GM23338 (cell line): ENCODE measurements at regions not wholly inside any gene's neighbourhood (a gene's known extent, or its start where the extent isn't known, plus 50 kb on each side); places are given as distances from the start of the nearest gene placed in this dataset.
A peak's percentile ranks its signal among the peaks of the same experiment; 100 is the strongest.

Source experiments
- ATAC-seq: fragments of 200-7000 bp; cut with Tn5 transposase; 3 replicates; pipeline ENCODE4 v1.9.1; 2020
- DNase-seq: peaks from one replicate; pipeline ENCODE4 v3.0.0-alpha.2; 2015; ENCODE audit warnings: low spot score
- H2AFZ ChIP-seq: fragments of 200-600 bp; sonication (generic); 2 replicates; pipeline ENCODE4 v1.8.0; 2016; ENCODE audit warnings: antibody characterized with exemption, mild to moderate bottlenecking, moderate library complexity
- H3F3A ChIP-seq: fragments of 200-600 bp; sonication (generic); replicated peaks from 2 replicates; pipeline ENCODE4 v1.8.0; 2017; ENCODE audit warnings: antibody characterized with exemption, mixed run types, low read depth
- H3K27ac ChIP-seq: fragments of 200-600 bp; sonication (generic); 2 replicates; pipeline ENCODE4 v1.6.1; 2016; ENCODE audit warnings: low read depth
- H3K27me3 ChIP-seq: fragments of 200-600 bp; sonication (generic); 2 replicates; pipeline ENCODE4 v1.8.0; 2016; ENCODE audit warnings: mild to moderate bottlenecking, mixed run types, moderate library complexity; ENCODE audit not compliant: insufficient read depth
- H3K36me3 ChIP-seq: fragments of 200-600 bp; sonication (generic); 2 replicates; pipeline ENCODE4 v1.8.0; 2016; ENCODE audit warnings: mild to moderate bottlenecking; ENCODE audit not compliant: insufficient read depth
- H3K4me1 ChIP-seq: fragments of 200-600 bp; sonication (generic); 2 replicates; pipeline ENCODE4 v1.8.0; 2016; ENCODE audit warnings: mild to moderate bottlenecking, moderate library complexity; ENCODE audit not compliant: insufficient read depth
- H3K4me2 ChIP-seq: fragments of 200-600 bp; sonication (generic); 2 replicates; pipeline ENCODE4 v1.7.1; 2017; ENCODE audit warnings: mixed run types
- H3K4me3 ChIP-seq: fragments of 200-600 bp; sonication (generic); 2 replicates; pipeline ENCODE4 v1.6.1; 2016; ENCODE audit warnings: mixed run types
- H3K79me2 ChIP-seq: fragments of 200-600 bp; sonication (generic); replicated peaks from 2 replicates; pipeline ENCODE4 v1.8.0; 2017; ENCODE audit warnings: mild to moderate bottlenecking; ENCODE audit not compliant: insufficient read depth
- H3K9me2 ChIP-seq: fragments of 200-600 bp; sonication (generic); 2 replicates; pipeline ENCODE4 v1.8.0; 2017; ENCODE audit not compliant: insufficient read depth
- H4K20me1 ChIP-seq: fragments of 200-600 bp; sonication (generic); replicated peaks from 2 replicates; pipeline ENCODE4 v1.8.0; 2017; ENCODE audit warnings: mild to moderate bottlenecking; ENCODE audit not compliant: insufficient read depth
- H3K27ac Mint-ChIP-seq: 2 replicates; pipeline ENCODE4 v1.8.0; 2020; ENCODE audit warnings: inconsistent platforms, mild to moderate bottlenecking, moderate library complexity, mixed read lengths
- H3K27me3 Mint-ChIP-seq: 3 replicates; pipeline ENCODE4 v1.8.0; 2022; ENCODE audit warnings: low read depth, mild to moderate bottlenecking, moderate library complexity, mixed read lengths, inconsistent platforms; ENCODE audit not compliant: insufficient read depth, poor library complexity
- H3K36me3 Mint-ChIP-seq: 3 replicates; pipeline ENCODE4 v1.8.0; 2021; ENCODE audit warnings: low read depth, mild to moderate bottlenecking, inconsistent platforms, moderate library complexity, mixed read lengths
- H3K4me1 Mint-ChIP-seq: 3 replicates; pipeline ENCODE4 v1.8.0; 2020; ENCODE audit warnings: mild to moderate bottlenecking, inconsistent platforms, mixed read lengths
- H3K4me3 Mint-ChIP-seq: 3 replicates; pipeline ENCODE4 v1.8.0; 2021; ENCODE audit warnings: moderate library complexity, mild to moderate bottlenecking, inconsistent platforms, mixed read lengths
- H3K9me3 Mint-ChIP-seq: 3 replicates; pipeline ENCODE4 v1.8.0; 2020; ENCODE audit warnings: moderate library complexity, mild to moderate bottlenecking, inconsistent platforms, mixed read lengths
- EZH2 ChIP-seq: fragments of 200-600 bp; sonication (generic); IDR thresholded peaks from one replicate; pipeline ENCODE4 v1.8.0; 2017; ENCODE audit warnings: antibody characterized with exemption, mild to moderate bottlenecking, low read depth; ENCODE audit not compliant: unreplicated experiment
- EZH2phosphoT487 ChIP-seq: fragments of 200-600 bp; sonication (generic); IDR thresholded peaks from one replicate; pipeline ENCODE4 v1.8.1; 2018; ENCODE audit warnings: antibody characterized with exemption; ENCODE audit not compliant: unreplicated experiment
- JUNB ChIP-seq: IDR thresholded peaks from one replicate; pipeline ENCODE4 v1.6.1; 2016; ENCODE audit warnings: antibody characterized with exemption; ENCODE audit not compliant: unreplicated experiment
- NANOG ChIP-seq: IDR thresholded peaks from 2 replicates; pipeline ENCODE4 v1.6.1; 2016; ENCODE audit warnings: antibody characterized with exemption, borderline replicate concordance
- POLR2AphosphoS5 ChIP-seq: IDR thresholded peaks from 2 replicates; pipeline ENCODE4 v1.6.1; 2016; ENCODE audit warnings: antibody characterized with exemption, low read depth
- STAT1 ChIP-seq: IDR thresholded peaks from one replicate; pipeline ENCODE4 v1.6.1; 2016; ENCODE audit warnings: antibody characterized with exemption; ENCODE audit not compliant: unreplicated experiment
- ZNF114 ChIP-seq: fragments of 250-450 bp; sonication (Bioruptor Pico); IDR thresholded peaks from 2 replicates; pipeline ENCODE4 v1.5.0; 2020; ENCODE audit warnings: mild to moderate bottlenecking, moderate library complexity
- ZNF331 ChIP-seq: fragments of 250-450 bp; sonication (Bioruptor Pico); IDR thresholded peaks from 2 replicates; pipeline ENCODE4 v1.5.0; 2020; ENCODE audit warnings: low read depth, mild to moderate bottlenecking, moderate library complexity
- TF ChIP-seq, protein P1 (sequence below): IDR thresholded peaks from 2 replicates; pipeline ENCODE4 v1.6.1; 2016; ENCODE audit warnings: antibody characterized with exemption
- TF ChIP-seq, protein P2 (sequence below), 2 experiments: fragments of 200-600 bp in 1 of 2; sonication (generic) in 1 of 2; conservative IDR thresholded peaks; 2 replicates each; pipeline versions ENCODE4 v1.5.1 to v1.6.1; 2016 to 2017; ENCODE audit warnings: antibody characterized with exemption in 2 of 2, low read depth in 2 of 2, mild to moderate bottlenecking in 2 of 2, moderate library complexity in 1 of 2
- TF ChIP-seq, protein P3 (sequence below): IDR thresholded peaks from one replicate; pipeline ENCODE4 v1.6.1; 2018; ENCODE audit warnings: antibody characterized with exemption; ENCODE audit not compliant: unreplicated experiment

DNA sequence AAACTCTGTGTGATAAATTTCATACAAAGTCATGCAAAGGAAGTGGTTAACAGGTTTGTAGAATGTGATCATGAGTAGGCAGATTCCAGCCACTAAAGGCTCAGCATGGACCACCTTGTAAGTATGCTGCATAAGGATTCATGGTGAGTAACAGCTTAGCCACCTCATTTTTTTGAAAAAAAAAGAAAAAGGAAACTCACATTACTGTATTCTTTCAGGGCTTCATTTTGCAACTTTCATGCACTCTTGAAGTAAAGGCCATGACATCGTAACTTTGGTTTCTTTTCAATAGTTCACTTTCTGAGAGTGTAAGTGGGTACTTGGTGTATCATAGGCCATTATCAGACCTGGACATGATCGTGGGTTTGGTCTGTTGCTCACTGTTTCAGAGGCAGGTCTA is 175.1 kb downstream of the PCSK1 start (continued):
- no peak for TF ChIP-seq EZH2

DNA sequence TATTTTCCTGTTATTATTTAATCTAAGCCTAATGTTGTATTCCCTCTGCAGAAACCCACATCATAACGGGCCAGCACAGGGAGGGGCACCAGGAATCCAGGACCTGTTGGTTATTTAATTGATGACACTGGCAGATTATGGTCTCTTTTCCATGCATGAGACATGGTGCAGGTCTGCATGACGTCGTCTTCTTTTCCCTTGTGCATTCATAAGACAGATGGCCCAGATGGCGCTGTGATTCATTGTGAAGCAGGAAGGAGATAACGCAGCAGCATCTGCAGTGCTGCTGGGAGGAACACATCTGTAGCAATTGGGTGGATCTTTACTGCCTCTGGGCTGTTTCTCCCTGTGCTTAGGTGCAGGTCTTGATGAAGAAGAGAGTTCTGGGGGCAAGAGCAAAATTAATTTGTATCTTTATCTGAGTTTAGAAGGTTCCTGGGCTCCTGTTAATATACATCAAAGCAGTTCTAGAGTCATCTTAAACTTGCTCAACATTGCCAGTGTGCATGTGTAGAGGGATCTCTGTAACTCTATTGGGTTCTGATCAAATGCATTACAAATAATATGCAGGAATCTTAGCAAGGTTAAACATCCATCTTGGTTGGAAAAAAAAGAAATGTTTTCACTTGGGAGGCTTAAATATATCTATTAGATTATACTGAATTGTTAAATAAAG is 176.1 kb downstream of the PCSK1 start:
- Histone ChIP-seq H3K4me2 (no peak overlapping the region), H3K27ac (no peak overlapping the region), H4K20me1 (no peaks in the 10 kb centered on the region), H2AFZ (0 out of 2 replicates have a peak overlapping the region, but pooled peaks have one; percentile 26), H3K36me3 (no peaks in the 10 kb centered on the region), H3K4me1 (no peaks in the 10 kb centered on the region), H3K9me2 (peaks cover 7% of the 10 kb centered on the region; the same call in 1 of the 2 replicates), H3F3A (no peaks in the 10 kb centered on the region), H3K79me2 (no peaks in the 10 kb centered on the region), H3K27me3 (no peaks in the 10 kb centered on the region), H3K4me3 (no peak overlapping the region)
- DNase-seq (peak; percentile 18), ATAC-seq (no peak)
- TF ChIP-seq, protein P1, sequence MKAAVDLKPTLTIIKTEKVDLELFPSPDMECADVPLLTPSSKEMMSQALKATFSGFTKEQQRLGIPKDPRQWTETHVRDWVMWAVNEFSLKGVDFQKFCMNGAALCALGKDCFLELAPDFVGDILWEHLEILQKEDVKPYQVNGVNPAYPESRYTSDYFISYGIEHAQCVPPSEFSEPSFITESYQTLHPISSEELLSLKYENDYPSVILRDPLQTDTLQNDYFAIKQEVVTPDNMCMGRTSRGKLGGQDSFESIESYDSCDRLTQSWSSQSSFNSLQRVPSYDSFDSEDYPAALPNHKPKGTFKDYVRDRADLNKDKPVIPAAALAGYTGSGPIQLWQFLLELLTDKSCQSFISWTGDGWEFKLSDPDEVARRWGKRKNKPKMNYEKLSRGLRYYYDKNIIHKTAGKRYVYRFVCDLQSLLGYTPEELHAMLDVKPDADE: no peak
- TF ChIP-seq JUNB (no peak), EZH2phosphoT487 (no peak)
- TF ChIP-seq, protein P2, sequence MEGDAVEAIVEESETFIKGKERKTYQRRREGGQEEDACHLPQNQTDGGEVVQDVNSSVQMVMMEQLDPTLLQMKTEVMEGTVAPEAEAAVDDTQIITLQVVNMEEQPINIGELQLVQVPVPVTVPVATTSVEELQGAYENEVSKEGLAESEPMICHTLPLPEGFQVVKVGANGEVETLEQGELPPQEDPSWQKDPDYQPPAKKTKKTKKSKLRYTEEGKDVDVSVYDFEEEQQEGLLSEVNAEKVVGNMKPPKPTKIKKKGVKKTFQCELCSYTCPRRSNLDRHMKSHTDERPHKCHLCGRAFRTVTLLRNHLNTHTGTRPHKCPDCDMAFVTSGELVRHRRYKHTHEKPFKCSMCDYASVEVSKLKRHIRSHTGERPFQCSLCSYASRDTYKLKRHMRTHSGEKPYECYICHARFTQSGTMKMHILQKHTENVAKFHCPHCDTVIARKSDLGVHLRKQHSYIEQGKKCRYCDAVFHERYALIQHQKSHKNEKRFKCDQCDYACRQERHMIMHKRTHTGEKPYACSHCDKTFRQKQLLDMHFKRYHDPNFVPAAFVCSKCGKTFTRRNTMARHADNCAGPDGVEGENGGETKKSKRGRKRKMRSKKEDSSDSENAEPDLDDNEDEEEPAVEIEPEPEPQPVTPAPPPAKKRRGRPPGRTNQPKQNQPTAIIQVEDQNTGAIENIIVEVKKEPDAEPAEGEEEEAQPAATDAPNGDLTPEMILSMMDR (conservative IDR thresholded peaks at IDR 0.05; ENCODE audit: low read depth in 2 of 2): peak in 1 of 2 experiments; percentile 40; a peak in 2 of 4 replicates
- H3K36me3 Mint-ChIP-seq: no peaks in the 10 kb centered on the region
- H3K27me3 Mint-ChIP-seq: no peaks in the 10 kb centered on the region
- no peak overlapping the region for H3K27ac Mint-ChIP-seq
- no peaks in the 10 kb centered on the region for H3K9me3 Mint-ChIP-seq
- no peak overlapping the region for H3K4me3 Mint-ChIP-seq
- peaks cover 2% of the 10 kb centered on the region; the same call in 1 of the 3 replicates for H3K4me1 Mint-ChIP-seq

DNA sequence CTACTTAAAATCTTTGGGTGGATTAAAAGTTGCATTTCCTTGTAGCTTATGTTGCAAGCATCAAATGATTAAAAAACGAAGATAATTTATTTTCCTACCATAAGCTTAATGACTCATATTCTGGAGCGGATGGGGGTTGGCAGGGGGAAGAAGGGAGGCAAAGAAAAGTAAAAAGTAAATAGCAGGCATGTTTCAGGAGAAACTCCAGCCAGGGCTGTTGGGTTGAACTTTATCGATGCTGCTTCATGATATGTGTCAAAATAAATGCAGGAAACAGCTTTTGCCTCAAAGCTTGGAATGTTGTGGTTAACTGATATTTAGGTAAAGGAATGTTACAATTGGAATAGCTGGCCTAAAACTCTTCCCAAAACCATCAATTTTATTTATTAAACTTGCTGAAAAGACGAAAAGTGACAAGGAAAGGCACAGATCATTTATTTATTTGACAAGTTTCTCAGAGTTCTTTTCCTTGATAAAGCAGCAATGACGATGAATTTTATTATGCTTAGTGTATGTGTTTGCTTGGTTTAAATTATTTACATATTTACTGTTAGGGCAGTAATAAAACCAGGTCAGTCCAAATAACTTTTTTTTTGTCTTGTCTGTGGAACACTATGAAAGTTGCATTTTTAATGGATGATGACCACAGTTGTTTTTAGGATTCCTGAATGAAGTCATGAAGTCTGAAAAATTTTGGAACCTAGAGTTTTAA is 177.9 kb downstream of the PCSK1 start:
- no peak overlapping the region for H2AFZ ChIP-seq
- DNase-seq: no peak
- H3K4me3 ChIP-seq: no peak overlapping the region
- no peaks in the 10 kb centered on the region for H3K36me3 ChIP-seq
- Mint-ChIP-seq H3K4me3 (no peak overlapping the region), H3K4me1 (peaks cover 2% of the 10 kb centered on the region; the same call in 1 of the 3 replicates), H3K27me3 (no peaks in the 10 kb centered on the region), H3K36me3 (no peaks in the 10 kb centered on the region), H3K9me3 (no peaks in the 10 kb centered on the region), H3K27ac (no peak overlapping the region)
- no peaks in the 10 kb centered on the region for H3K4me1 ChIP-seq
- no peak for ATAC-seq
- no peaks in the 10 kb centered on the region for H4K20me1 ChIP-seq
- no peak overlapping the region for H3K27ac ChIP-seq
- no peaks in the 10 kb centered on the region for H3K27me3 ChIP-seq
- H3K79me2 ChIP-seq: no peaks in the 10 kb centered on the region
- H3F3A ChIP-seq: no peaks in the 10 kb centered on the region
- H3K4me2 ChIP-seq: no peak overlapping the region
- no peaks in the 10 kb centered on the region for H3K9me2 ChIP-seq
- no peak for TF ChIP-seq ZNF114 (CRISPR knock-in tag)
- TF ChIP-seq, protein P3, sequence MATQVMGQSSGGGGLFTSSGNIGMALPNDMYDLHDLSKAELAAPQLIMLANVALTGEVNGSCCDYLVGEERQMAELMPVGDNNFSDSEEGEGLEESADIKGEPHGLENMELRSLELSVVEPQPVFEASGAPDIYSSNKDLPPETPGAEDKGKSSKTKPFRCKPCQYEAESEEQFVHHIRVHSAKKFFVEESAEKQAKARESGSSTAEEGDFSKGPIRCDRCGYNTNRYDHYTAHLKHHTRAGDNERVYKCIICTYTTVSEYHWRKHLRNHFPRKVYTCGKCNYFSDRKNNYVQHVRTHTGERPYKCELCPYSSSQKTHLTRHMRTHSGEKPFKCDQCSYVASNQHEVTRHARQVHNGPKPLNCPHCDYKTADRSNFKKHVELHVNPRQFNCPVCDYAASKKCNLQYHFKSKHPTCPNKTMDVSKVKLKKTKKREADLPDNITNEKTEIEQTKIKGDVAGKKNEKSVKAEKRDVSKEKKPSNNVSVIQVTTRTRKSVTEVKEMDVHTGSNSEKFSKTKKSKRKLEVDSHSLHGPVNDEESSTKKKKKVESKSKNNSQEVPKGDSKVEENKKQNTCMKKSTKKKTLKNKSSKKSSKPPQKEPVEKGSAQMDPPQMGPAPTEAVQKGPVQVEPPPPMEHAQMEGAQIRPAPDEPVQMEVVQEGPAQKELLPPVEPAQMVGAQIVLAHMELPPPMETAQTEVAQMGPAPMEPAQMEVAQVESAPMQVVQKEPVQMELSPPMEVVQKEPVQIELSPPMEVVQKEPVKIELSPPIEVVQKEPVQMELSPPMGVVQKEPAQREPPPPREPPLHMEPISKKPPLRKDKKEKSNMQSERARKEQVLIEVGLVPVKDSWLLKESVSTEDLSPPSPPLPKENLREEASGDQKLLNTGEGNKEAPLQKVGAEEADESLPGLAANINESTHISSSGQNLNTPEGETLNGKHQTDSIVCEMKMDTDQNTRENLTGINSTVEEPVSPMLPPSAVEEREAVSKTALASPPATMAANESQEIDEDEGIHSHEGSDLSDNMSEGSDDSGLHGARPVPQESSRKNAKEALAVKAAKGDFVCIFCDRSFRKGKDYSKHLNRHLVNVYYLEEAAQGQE: no peak
- TF ChIP-seq EZH2: no peak
- no peak for TF ChIP-seq NANOG
- TF ChIP-seq STAT1: no peak
- TF ChIP-seq, protein P2 (conservative IDR thresholded peaks at IDR 0.05; ENCODE audit: low read depth in 2 of 2): no peak
- TF ChIP-seq, protein P1: no peak
- no peak for TF ChIP-seq ZNF331 (CRISPR knock-in tag)
- no peak for TF ChIP-seq POLR2AphosphoS5
- TF ChIP-seq JUNB: no peak
